Gastroesophageal sphincter (tissue), 4 donors: ENCODE measurements at regions not wholly inside any gene's neighbourhood (a gene's known extent, or its start where the extent isn't known, plus 50 kb on each side); places are given as distances from the start of the nearest gene placed in this dataset.

Source experiments
- ATAC-seq: fragments of 150-250 bp; one replicate; pipeline ENCODE4 v1.9.1; 2016; ENCODE audit warnings: mild to moderate bottlenecking, moderate library complexity
- H3K27ac ChIP-seq, 4 donors: fragments of 200-600 bp; sonication (generic) in 3 of 4; 1 replicate in 3 of 4; 2 replicates in 1 of 4; pipeline ENCODE4 v1.5.1; 2016 to 2019
- H3K27me3 ChIP-seq: fragments of 200-600 bp; sonication (generic); one replicate; pipeline ENCODE4 v1.5.1; 2019
- H3K36me3 ChIP-seq, 2 donors: fragments of 200-600 bp; sonication (generic); one replicate each; pipeline ENCODE4 v1.5.1; 2019; ENCODE audit warnings: control low read depth in 1 of 2
- H3K4me1 ChIP-seq, 3 donors: fragments of 200-600 bp; sonication (generic); 1 replicate in 2 of 3; 2 replicates in 1 of 3; pipeline ENCODE4 v1.5.1; 2016 to 2019; ENCODE audit warnings: control low read depth in 2 of 3
- H3K4me3 ChIP-seq, 2 donors: fragments of 200-600 bp; sonication (generic); one replicate each; pipeline ENCODE4 v1.5.1; 2019; ENCODE audit warnings: mild to moderate bottlenecking in 1 of 2, moderate library complexity in 1 of 2
- H3K9me3 ChIP-seq, 3 donors: fragments of 200-600 bp; sonication (generic); one replicate each; pipeline ENCODE4 v1.5.1; 2017 to 2019; ENCODE audit warnings: control low read depth in 2 of 3
- EP300 ChIP-seq: sonication (generic); formaldehyde crosslinking; IDR thresholded peaks from one replicate; pipeline ENCODE4 v1.6.1; 2017; ENCODE audit warnings: antibody characterized with exemption, mild to moderate bottlenecking
- POLR2A ChIP-seq, 2 donors: fragments of 450-650 bp; IDR thresholded peaks; one replicate each; pipeline ENCODE4 v1.6.1; 2017; ENCODE audit warnings: antibody characterized with exemption in 2 of 2, mild to moderate bottlenecking in 2 of 2, moderate library complexity in 1 of 2
- POLR2AphosphoS5 ChIP-seq: sonication (generic); formaldehyde crosslinking; IDR thresholded peaks from one replicate; pipeline ENCODE4 v1.6.1; 2017; ENCODE audit warnings: antibody characterized with exemption
- WGBS, 2 donors: methylation state at CpG; one replicate each; pipeline ENCODE4 v1.1.5; 2018; ENCODE audit warnings: low coverage in 1 of 2; 5-methylcytosine and 5-hydroxymethylcytosine counted together
- TF ChIP-seq, protein P1 (sequence below), 4 experiments: fragments of 200-600 bp in 2 of 4; fragments of 450-650 bp in 2 of 4; sonication (generic) in 1 of 4; IDR thresholded peaks; one replicate each; pipeline ENCODE4 v1.5.1; 2017 to 2019; ENCODE audit warnings: antibody characterized with exemption in 4 of 4, mild to moderate bottlenecking in 2 of 4, moderate library complexity in 2 of 4

DNA sequence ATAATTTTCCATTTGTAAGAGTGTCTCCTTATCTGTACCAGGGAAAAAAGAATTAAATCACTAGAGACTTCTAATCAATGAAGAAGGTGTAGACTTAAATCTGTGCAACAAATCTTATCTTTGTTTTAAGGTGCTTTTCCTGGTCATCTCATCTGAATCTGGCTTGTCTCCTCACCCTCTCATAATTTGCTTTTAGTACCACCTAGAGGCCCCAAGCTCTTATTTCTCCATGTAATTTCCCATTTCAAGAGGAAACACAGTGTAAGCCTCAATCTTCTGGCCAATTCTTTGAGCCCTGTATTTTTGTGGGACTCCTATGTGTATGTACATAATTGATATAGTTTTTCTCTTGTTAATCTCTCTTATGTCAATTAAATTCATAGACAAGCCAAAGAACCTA is 1975.3 kb upstream of the CDH6 start:
- TF ChIP-seq EP300 (no peak), POLR2A (IDR thresholded peaks at IDR 0.05) (no peak), POLR2AphosphoS5 (no peak)
- TF ChIP-seq, protein P1, sequence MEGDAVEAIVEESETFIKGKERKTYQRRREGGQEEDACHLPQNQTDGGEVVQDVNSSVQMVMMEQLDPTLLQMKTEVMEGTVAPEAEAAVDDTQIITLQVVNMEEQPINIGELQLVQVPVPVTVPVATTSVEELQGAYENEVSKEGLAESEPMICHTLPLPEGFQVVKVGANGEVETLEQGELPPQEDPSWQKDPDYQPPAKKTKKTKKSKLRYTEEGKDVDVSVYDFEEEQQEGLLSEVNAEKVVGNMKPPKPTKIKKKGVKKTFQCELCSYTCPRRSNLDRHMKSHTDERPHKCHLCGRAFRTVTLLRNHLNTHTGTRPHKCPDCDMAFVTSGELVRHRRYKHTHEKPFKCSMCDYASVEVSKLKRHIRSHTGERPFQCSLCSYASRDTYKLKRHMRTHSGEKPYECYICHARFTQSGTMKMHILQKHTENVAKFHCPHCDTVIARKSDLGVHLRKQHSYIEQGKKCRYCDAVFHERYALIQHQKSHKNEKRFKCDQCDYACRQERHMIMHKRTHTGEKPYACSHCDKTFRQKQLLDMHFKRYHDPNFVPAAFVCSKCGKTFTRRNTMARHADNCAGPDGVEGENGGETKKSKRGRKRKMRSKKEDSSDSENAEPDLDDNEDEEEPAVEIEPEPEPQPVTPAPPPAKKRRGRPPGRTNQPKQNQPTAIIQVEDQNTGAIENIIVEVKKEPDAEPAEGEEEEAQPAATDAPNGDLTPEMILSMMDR (IDR thresholded peaks at IDR 0.05), result no peak
- Histone ChIP-seq H3K9me3 (no peaks in the 10 kb centered on the region), H3K27me3 (no peaks in the 10 kb centered on the region), H3K4me3 (no peak overlapping the region), H3K4me1 (no peaks in the 10 kb centered on the region), H3K36me3 (no peaks in the 10 kb centered on the region), H3K27ac (no peak overlapping the region)
- ATAC-seq, result no peak

DNA sequence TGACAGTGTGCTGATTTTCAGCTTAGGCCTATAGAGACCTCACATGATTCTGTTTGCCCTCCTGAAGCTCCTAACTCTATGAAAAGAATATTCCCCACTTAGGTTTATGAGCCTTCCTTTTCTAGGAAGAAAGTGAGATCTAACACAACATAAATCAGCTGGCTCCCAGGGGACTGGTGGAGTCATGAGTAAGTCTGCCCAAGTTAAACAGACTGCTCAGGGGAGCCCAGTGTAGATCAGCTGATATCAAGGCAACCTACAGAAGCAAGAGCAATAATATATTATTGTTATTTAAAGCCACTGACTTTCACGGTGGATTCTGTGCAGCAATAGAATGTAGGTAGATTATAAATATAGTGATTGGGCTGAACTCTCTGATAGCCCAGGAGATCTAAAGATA is 1978.6 kb upstream of the CDH6 start:
- TF ChIP-seq EP300 (no peak), POLR2AphosphoS5 (no peak), POLR2A (IDR thresholded peaks at IDR 0.05) (no peak)
- TF ChIP-seq, protein P1 (IDR thresholded peaks at IDR 0.05), result no peak
- no peak for ATAC-seq
- no peak overlapping the region for H3K4me3 ChIP-seq
- no peaks in the 10 kb centered on the region for H3K9me3 ChIP-seq
- H3K27me3 ChIP-seq, result no peaks in the 10 kb centered on the region
- no peak overlapping the region for H3K27ac ChIP-seq
- 67 to 90% methylated on average over 1 of the region's 1 CpG for WGBS, 2 donors
- no peaks in the 10 kb centered on the region for H3K4me1 ChIP-seq
- no peaks in the 10 kb centered on the region for H3K36me3 ChIP-seq

DNA sequence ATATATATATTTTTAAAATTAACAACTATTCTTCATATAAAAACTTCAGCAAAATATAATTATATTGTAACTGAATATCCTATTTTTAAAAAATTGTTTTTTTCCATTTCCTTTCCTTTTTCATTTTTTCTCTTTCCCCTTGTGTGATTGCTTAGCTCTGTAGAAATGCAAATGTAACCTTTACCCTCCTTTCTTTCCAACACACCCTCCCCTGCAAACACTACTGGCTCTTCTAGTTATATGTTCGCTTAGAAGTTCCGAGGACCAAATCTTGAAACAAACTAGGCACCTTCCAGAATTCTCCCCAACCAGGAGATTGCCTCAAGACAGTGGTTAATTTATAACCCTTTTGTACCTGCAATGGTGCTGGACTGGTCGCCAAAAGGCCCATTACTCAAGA is 1980.0 kb upstream of the CDH6 start:
- H3K4me1 ChIP-seq, result no peaks in the 10 kb centered on the region
- WGBS, 2 donors, result 80 to 81% methylated on average over 3 of the region's 3 CpGs
- H3K4me3 ChIP-seq, result no peak overlapping the region
- H3K27me3 ChIP-seq, result no peaks in the 10 kb centered on the region
- no peak overlapping the region for H3K27ac ChIP-seq
- ATAC-seq, result no peak
- TF ChIP-seq, protein P1 (IDR thresholded peaks at IDR 0.05), result no peak
- TF ChIP-seq POLR2AphosphoS5 (no peak), POLR2A (IDR thresholded peaks at IDR 0.05) (no peak), EP300 (no peak)
- no peaks in the 10 kb centered on the region for H3K9me3 ChIP-seq
- H3K36me3 ChIP-seq, result no peaks in the 10 kb centered on the region

DNA sequence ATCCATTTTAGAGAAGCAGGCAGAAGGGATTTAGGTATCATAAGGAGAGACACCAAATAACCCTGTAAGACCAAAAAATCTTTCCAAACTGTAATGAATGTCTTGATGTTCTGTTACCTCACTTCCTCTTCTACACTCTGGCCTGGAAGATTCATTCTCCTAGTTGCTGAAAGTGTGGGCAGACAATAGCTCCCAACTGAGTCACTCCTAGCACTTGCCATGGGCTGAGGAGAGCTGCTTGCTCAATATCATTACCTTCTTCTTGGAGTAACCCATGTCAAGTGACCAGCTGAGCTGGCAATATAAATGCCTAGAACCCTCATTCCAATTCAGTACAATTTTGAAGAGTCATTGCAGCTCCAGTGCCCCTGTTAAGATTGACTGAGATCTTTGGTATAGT is 1985.5 kb upstream of the CDH6 start:
- H3K36me3 ChIP-seq, result no peaks in the 10 kb centered on the region
- H3K4me1 ChIP-seq, result no peaks in the 10 kb centered on the region
- H3K27ac ChIP-seq, result no peak overlapping the region
- H3K9me3 ChIP-seq, result no peaks in the 10 kb centered on the region
- no peaks in the 10 kb centered on the region for H3K27me3 ChIP-seq
- TF ChIP-seq EP300 (no peak), POLR2AphosphoS5 (no peak), POLR2A (IDR thresholded peaks at IDR 0.05) (no peak)
- TF ChIP-seq, protein P1 (IDR thresholded peaks at IDR 0.05), result no peak
- no peak overlapping the region for H3K4me3 ChIP-seq
- ATAC-seq, result no peak

DNA sequence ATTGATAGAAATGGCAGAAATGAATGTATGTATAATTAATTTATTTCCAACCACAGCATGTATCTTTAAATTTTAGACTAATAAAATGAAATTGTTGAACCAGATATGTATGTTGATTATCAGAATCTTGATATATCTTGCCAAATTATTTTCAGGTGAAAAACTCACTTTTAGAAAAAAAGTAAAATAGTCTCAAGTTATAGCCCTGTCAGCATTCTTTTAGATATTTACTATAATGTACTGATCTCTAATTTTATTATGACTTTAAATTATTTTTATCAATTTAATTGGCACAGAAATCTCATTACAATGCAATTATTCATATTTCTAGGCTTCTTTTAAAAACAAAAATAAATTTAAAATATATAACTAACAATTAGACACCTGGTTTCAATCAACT is 1990.4 kb upstream of the CDH6 start:
- Histone ChIP-seq H3K4me3 (no peak overlapping the region), H3K27me3 (no peaks in the 10 kb centered on the region), H3K36me3 (no peaks in the 10 kb centered on the region), H3K27ac (no peak overlapping the region), H3K9me3 (no peaks in the 10 kb centered on the region), H3K4me1 (no peaks in the 10 kb centered on the region)
- no peak for TF ChIP-seq POLR2A (IDR thresholded peaks at IDR 0.05)
- TF ChIP-seq, protein P1 (IDR thresholded peaks at IDR 0.05), result no peak
- TF ChIP-seq EP300, result no peak
- ATAC-seq, result no peak
